Heart left ventricle (tissue), 13 donors: ENCODE measurements at regions not wholly inside any gene's neighbourhood (a gene's known extent, or its start where the extent isn't known, plus 50 kb on each side); places are given as distances from the start of the nearest gene placed in this dataset.

ENCODE experiments used
- POLR2A ChIP-seq, 2 donors: fragments of 450-650 bp; IDR thresholded peaks; one replicate each; pipeline ENCODE4 v1.6.1; 2017; ENCODE audit warnings: antibody characterized with exemption in 2 of 2, mild to moderate bottlenecking in 2 of 2, moderate library complexity in 2 of 2
- TF ChIP-seq, protein P1 (sequence below), 12 donors: fragments of 200-600 bp; sonication (generic) in 4 of 12; IDR thresholded peaks; one replicate each; pipeline versions ENCODE4 v1.5.0 to v1.8.0; 2018 to 2022; ENCODE audit warnings: antibody characterized with exemption in 12 of 12, mild to moderate bottlenecking in 5 of 12
- donor health status: ischemic (EF 13 %, LVEDD 7.1; RV severe dilation, severe dysfunction).
- donor health status: DM: no; HTN: yes; CAD: no.
- donor health status: DM: no; HTN: no; CAD: no.
- donor health status: ischemic (EF 25% LVEDD 6.9; RV normal size, moderate dysfunction).
- donor health status: ischemic (EF 25% LVEDD 5.7; RV mildly dilated, moderate dysfunction).
- donor health status: ischemic (EF 35%, LVEDD 5.7; RV mildly dilated, moderate dysfunction).
- donor health status: nonischemic (EF 11% LVEDD 7.7; RV severe dilation, severe dysfunction).
- donor health status: DM: yes; HTN: yes; CAD: no.
- donor health status: PGD.
- donor health status: ischemic (EF 29% LVEDD 5.4; RV normal size, mild dysfunction).
- donor health status: nonischemic (EF 23%, LVEDD 6.1; RV moderate dilation, normal function).

DNA sequence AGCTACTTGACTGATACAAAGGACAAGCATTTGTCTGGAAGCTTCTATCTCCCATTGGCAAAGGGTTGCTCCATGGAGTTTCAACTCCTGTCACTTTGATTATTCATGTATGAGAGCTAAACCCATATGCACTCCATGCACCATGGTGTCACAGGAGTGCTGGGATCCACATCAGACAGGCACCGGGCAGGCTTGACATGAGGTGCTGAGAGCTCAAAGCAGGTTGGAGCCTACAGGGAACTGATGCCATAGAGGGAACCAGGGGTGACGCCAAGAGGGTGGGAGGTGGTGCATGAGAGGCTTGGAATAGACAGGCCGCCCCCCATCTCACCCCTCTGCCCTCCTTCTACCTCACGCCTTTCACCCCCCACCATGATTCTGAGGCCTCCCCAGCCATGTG lies 199.8 kb upstream of the CCDC68 start:
- TF ChIP-seq, protein P1, sequence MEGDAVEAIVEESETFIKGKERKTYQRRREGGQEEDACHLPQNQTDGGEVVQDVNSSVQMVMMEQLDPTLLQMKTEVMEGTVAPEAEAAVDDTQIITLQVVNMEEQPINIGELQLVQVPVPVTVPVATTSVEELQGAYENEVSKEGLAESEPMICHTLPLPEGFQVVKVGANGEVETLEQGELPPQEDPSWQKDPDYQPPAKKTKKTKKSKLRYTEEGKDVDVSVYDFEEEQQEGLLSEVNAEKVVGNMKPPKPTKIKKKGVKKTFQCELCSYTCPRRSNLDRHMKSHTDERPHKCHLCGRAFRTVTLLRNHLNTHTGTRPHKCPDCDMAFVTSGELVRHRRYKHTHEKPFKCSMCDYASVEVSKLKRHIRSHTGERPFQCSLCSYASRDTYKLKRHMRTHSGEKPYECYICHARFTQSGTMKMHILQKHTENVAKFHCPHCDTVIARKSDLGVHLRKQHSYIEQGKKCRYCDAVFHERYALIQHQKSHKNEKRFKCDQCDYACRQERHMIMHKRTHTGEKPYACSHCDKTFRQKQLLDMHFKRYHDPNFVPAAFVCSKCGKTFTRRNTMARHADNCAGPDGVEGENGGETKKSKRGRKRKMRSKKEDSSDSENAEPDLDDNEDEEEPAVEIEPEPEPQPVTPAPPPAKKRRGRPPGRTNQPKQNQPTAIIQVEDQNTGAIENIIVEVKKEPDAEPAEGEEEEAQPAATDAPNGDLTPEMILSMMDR (IDR thresholded peaks at IDR 0.05): no peak
- no peak for TF ChIP-seq POLR2A (IDR thresholded peaks at IDR 0.05)
